ENCODE measurements at regions not wholly inside any gene's neighbourhood (a gene's known extent, or its start where the extent isn't known, plus 50 kb on each side); places are given as distances from the start of the nearest gene placed in this dataset.

DNA sequence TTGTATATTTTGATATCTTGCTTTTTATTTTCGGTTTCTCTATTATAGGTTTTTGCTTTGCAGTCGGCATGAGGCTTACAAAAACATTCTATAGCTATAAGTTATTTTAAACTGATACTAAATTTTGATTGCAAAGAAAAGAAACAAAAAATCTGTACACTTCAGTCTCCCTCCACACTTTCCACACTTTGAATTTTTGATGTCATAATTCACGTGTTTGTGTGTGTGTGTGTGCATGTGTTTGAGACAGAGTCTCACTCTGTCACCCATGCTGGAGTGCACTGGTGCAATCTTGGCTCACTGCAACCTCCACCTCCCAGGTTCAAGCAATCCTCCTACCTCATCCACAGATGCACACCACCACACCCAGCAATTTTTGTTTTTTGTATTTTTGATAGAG is 124.9 kb downstream of the MRPS30 start:
- H3K27me3 ChIP-seq = no peaks in the 10 kb centered on the region
- no peaks in the 10 kb centered on the region for H3K36me3 ChIP-seq
- H3K4me3 ChIP-seq = no peak overlapping the region
- TF ChIP-seq, protein P1, sequence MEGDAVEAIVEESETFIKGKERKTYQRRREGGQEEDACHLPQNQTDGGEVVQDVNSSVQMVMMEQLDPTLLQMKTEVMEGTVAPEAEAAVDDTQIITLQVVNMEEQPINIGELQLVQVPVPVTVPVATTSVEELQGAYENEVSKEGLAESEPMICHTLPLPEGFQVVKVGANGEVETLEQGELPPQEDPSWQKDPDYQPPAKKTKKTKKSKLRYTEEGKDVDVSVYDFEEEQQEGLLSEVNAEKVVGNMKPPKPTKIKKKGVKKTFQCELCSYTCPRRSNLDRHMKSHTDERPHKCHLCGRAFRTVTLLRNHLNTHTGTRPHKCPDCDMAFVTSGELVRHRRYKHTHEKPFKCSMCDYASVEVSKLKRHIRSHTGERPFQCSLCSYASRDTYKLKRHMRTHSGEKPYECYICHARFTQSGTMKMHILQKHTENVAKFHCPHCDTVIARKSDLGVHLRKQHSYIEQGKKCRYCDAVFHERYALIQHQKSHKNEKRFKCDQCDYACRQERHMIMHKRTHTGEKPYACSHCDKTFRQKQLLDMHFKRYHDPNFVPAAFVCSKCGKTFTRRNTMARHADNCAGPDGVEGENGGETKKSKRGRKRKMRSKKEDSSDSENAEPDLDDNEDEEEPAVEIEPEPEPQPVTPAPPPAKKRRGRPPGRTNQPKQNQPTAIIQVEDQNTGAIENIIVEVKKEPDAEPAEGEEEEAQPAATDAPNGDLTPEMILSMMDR (IDR thresholded peaks at IDR 0.05) = no peak
- no peak for TF ChIP-seq POLR2A (IDR thresholded peaks at IDR 0.05)
- no peaks in the 10 kb centered on the region for H3K4me1 ChIP-seq
- no peak overlapping the region for H3K27ac ChIP-seq
- no peaks in the 10 kb centered on the region for H3K9me3 ChIP-seq
- intact Hi-C loops (cut with DNase I) = no loop called here
- 34% methylated on average over 3 of the region's 3 CpGs for WGBS (ENCODE audit: insufficient coverage, low coverage, low lambda C conversion rate, missing lambda C conversion rate)
- no peak for ATAC-seq
- DNase-seq = no peak

DNA sequence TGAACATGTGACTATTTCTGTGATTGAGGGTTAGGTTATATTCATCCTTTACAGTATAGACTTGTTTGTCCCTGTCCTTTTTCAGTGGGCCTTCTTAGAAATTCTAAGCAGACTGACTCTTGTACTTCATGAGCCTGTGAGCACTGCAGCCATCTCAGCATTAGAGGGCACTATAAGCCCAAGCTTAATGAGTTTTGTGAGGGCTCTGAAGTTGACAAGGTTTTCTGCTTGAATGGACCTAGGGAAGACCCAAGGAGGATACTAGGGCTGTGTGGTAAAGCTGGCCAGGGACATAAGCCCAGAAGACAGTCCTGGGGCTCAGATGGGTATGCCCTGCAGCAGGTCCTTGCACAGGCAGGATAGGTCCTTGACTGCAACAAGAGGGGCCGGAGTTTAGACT is 126.5 kb downstream of the MRPS30 start:
- DNase-seq = no peak
- no peaks in the 10 kb centered on the region for H3K36me3 ChIP-seq
- no peak for TF ChIP-seq POLR2A (IDR thresholded peaks at IDR 0.05)
- TF ChIP-seq, protein P1 (IDR thresholded peaks at IDR 0.05) = no peak
- no peaks in the 10 kb centered on the region for H3K27me3 ChIP-seq
- no CpG with 5 or more reads among the region's 1 CpG for WGBS (ENCODE audit: insufficient coverage, low coverage, low lambda C conversion rate, missing lambda C conversion rate)
- H3K9me3 ChIP-seq = no peaks in the 10 kb centered on the region
- no peak overlapping the region for H3K4me3 ChIP-seq
- intact Hi-C loops (cut with DNase I) = no loop called here
- H3K27ac ChIP-seq = no peak overlapping the region
- H3K4me1 ChIP-seq = no peaks in the 10 kb centered on the region
- ATAC-seq = no peak

DNA sequence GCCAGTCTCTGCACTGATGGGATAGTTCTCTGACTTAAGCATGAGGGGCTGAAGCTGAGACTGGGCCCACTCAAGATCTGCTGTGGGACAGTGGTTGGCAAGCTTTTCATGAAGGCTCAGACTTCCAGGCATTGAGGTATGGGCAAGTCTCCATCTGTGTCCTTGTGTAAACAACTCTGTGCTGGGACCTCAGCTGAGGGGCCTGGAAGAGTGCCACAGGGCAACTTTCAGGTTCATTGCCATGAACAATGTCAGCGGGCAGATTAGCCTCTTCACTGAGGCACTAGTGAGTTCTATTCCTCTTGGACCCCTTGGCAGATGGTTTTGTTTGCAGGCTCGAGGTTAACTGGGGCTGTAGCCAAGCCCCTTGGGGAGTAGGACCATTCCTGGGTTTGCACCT is 127.1 kb downstream of the MRPS30 start:
- Histone ChIP-seq H3K4me3 (no peak overlapping the region), H3K36me3 (no peaks in the 10 kb centered on the region), H3K27ac (no peak overlapping the region), H3K27me3 (no peaks in the 10 kb centered on the region), H3K4me1 (no peaks in the 10 kb centered on the region), H3K9me3 (no peaks in the 10 kb centered on the region)
- intact Hi-C loops (cut with DNase I) = no loop called here
- no peak for DNase-seq
- no peak for ATAC-seq
- TF ChIP-seq, protein P1 (IDR thresholded peaks at IDR 0.05) = no peak
- TF ChIP-seq POLR2A (IDR thresholded peaks at IDR 0.05) = no peak
- 0% methylated on average over 1 of the region's 2 CpGs for WGBS (ENCODE audit: insufficient coverage, low coverage, low lambda C conversion rate, missing lambda C conversion rate)

DNA sequence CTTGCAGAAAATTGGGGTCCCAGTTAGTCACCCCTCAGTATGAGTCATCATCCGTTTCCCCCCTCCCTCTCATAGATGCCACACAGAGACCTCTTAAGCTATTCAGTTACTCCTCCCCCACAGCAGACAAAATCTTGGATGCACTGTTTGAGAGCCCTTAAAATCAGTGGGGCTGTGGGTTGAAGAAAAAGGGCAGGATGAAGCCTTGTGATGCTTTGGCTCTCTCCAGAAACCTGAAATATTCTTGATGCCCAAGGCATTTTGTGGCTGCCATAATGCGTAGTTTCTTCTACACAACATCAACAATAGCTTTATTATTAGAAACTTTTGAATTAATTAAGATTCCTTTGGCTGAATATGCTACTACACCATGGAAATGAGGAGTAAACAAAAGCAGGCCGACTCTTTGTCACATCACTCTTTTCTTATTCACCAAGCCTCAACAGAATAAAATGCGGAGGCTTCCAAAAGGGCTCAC is 133.8 kb downstream of the MRPS30 start:
- no peak for DNase-seq
- no peak for ATAC-seq
- intact Hi-C loops (cut with DNase I) = no loop called here

More for the DNA sequence above, 133.8 kb downstream of the MRPS30 start:
- Histone ChIP-seq H3K9me3 (no peaks in the 10 kb centered on the region), H3K27ac (no peak overlapping the region), H3K4me3 (no peak overlapping the region), H3K4me1 (no peaks in the 10 kb centered on the region), H3K36me3 (no peaks in the 10 kb centered on the region), H3K27me3 (no peaks in the 10 kb centered on the region)
- TF ChIP-seq, protein P1 (IDR thresholded peaks at IDR 0.05) = no peak
- TF ChIP-seq POLR2A (IDR thresholded peaks at IDR 0.05) = no peak
- WGBS (ENCODE audit: insufficient coverage, low coverage, low lambda C conversion rate, missing lambda C conversion rate) = 41% methylated on average over 4 of the region's 4 CpGs
